HG03575 (cell line): ENCODE measurements at regions not wholly inside any gene's neighbourhood (a gene's known extent, or its start where the extent isn't known, plus 50 kb on each side); places are given as distances from the start of the nearest gene placed in this dataset.
"Not testable (repeated sequence)": the region's sequence is repeated elsewhere in the genome, so short reads cannot be mapped to it uniquely, and the experiment has no call there.

ENCODE experiments used
- ATAC-seq: cut with Tn5 transposase; IDR thresholded peaks from one replicate; pipeline ENCODE4 v1.9.1; 2021; ENCODE audit not compliant: unreplicated experiment, insufficient number of reproducible peaks, low FRiP score; ENCODE audit errors: extremely low read depth

- ATAC-seq = no peak
Measured at GRCh38 chr4:123116412-123116811, 194.0 kb upstream of the NUDT6 start.

- ATAC-seq = no peak
Measured at GRCh38 chr4:123120473-123120872, 198.1 kb upstream of the NUDT6 start.

- ATAC-seq = no peak
Measured at GRCh38 chr4:123121241-123121907, 199.0 kb upstream of the NUDT6 start.

- ATAC-seq = no peak
Measured at GRCh38 chr4:123125477-123125876, 203.1 kb upstream of the NUDT6 start.

- no peak for ATAC-seq
Measured at GRCh38 chr4:123127218-123127617, 204.8 kb upstream of the NUDT6 start.

- no peak for ATAC-seq
Measured at GRCh38 chr4:123127875-123128274, 205.5 kb upstream of the NUDT6 start.

GRCh38 chr4:123133397-123134050 lies 211.1 kb upstream of the NUDT6 start:
- ATAC-seq = peak; percentile 48

GRCh38 chr4:123144616-123145015 lies 222.2 kb upstream of the NUDT6 start:
- no peak for ATAC-seq

GRCh38 chr4:123158576-123158975 lies 236.2 kb upstream of the NUDT6 start:
- ATAC-seq = no peak

- ATAC-seq = no peak
Measured at GRCh38 chr4:123159479-123159878, 237.1 kb upstream of the NUDT6 start.

GRCh38 chr4:123162859-123163258 lies 233.7 kb upstream of the SPRY1 start:
- no peak for ATAC-seq

GRCh38 chr4:123163501-123163900 lies 233.1 kb upstream of the SPRY1 start:
- ATAC-seq = no peak

- ATAC-seq = no peak
Measured at GRCh38 chr4:123166023-123166422, 230.6 kb upstream of the SPRY1 start.

- no peak for ATAC-seq
Measured at GRCh38 chr4:123167931-123168330, 228.7 kb upstream of the SPRY1 start.

GRCh38 chr4:123168812-123169211 lies 227.8 kb upstream of the SPRY1 start:
- ATAC-seq = no peak

- ATAC-seq = no peak
Measured at GRCh38 chr4:123170843-123171242, 225.8 kb upstream of the SPRY1 start.

GRCh38 chr4:123176605-123177004 lies 220.0 kb upstream of the SPRY1 start:
- ATAC-seq = no peak

- no peak for ATAC-seq
Measured at GRCh38 chr4:123182289-123182688, 214.3 kb upstream of the SPRY1 start.

GRCh38 chr4:123183308-123183707 lies 213.3 kb upstream of the SPRY1 start:
- no peak for ATAC-seq

- ATAC-seq = not testable (repeated sequence)
Measured at GRCh38 chr4:123183754-123184153, 212.8 kb upstream of the SPRY1 start.

- ATAC-seq = no peak
Measured at GRCh38 chr4:123186731-123187130, 209.9 kb upstream of the SPRY1 start.
